ENCODE measurements at regions not wholly inside any gene's neighbourhood (a gene's known extent, or its start where the extent isn't known, plus 50 kb on each side); places are given as distances from the start of the nearest gene placed in this dataset.
"Not testable (repeated sequence)": the region's sequence is repeated elsewhere in the genome, so short reads cannot be mapped to it uniquely, and the experiment has no call there.

- peaks cover 3% of the 10 kb centered on the region for H3K27me3 Mint-ChIP-seq (ENCODE audit: unreplicated experiment)
- peaks cover 4% of the 10 kb centered on the region for H3K9me3 Mint-ChIP-seq (ENCODE audit: unreplicated experiment)
- DNase-seq (ENCODE audit: extremely low spot score, unreplicated experiment), result no peak
- no peak overlapping the region for H3K4me3 Mint-ChIP-seq (ENCODE audit: unreplicated experiment)
- no peak overlapping the region for H3K27ac Mint-ChIP-seq (ENCODE audit: unreplicated experiment)
- no peaks in the 10 kb centered on the region for H3K36me3 Mint-ChIP-seq (ENCODE audit: unreplicated experiment)
- no peak for TF ChIP-seq CTCF (IDR thresholded peaks at IDR 0.05)
- no peaks in the 10 kb centered on the region for H3K4me1 Mint-ChIP-seq (ENCODE audit: unreplicated experiment)
These were observed 151.5 kb downstream of the TTC8 start for GRCh38 chr14:88975926-88976325.

GRCh38 chr14:88980907-88981306, 156.5 kb downstream of the TTC8 start:
- not testable (repeated sequence) for H3K4me3 Mint-ChIP-seq (ENCODE audit: unreplicated experiment); H3K4me1 Mint-ChIP-seq (ENCODE audit: unreplicated experiment); H3K36me3 Mint-ChIP-seq (ENCODE audit: unreplicated experiment); H3K27me3 Mint-ChIP-seq (ENCODE audit: unreplicated experiment); H3K27ac Mint-ChIP-seq (ENCODE audit: unreplicated experiment); DNase-seq (ENCODE audit: extremely low spot score, unreplicated experiment); H3K9me3 Mint-ChIP-seq (ENCODE audit: unreplicated experiment)

- DNase-seq (ENCODE audit: extremely low spot score, unreplicated experiment), result no peak
- no peak overlapping the region for H3K4me3 Mint-ChIP-seq (ENCODE audit: unreplicated experiment)
- H3K9me3 Mint-ChIP-seq (ENCODE audit: unreplicated experiment), result peaks cover 4% of the 10 kb centered on the region
- H3K36me3 Mint-ChIP-seq (ENCODE audit: unreplicated experiment), result no peaks in the 10 kb centered on the region
- H3K27ac Mint-ChIP-seq (ENCODE audit: unreplicated experiment), result no peak overlapping the region
- no peak for TF ChIP-seq CTCF (IDR thresholded peaks at IDR 0.05)
- no peaks in the 10 kb centered on the region for H3K4me1 Mint-ChIP-seq (ENCODE audit: unreplicated experiment)
- no peaks in the 10 kb centered on the region for H3K27me3 Mint-ChIP-seq (ENCODE audit: unreplicated experiment)
These were observed 157.5 kb downstream of the TTC8 start for GRCh38 chr14:88981948-88982347.

GRCh38 chr14:88983755-88984154, 159.3 kb downstream of the TTC8 start:
- H3K27ac Mint-ChIP-seq (ENCODE audit: unreplicated experiment), result no peak overlapping the region
- no peak overlapping the region for H3K4me3 Mint-ChIP-seq (ENCODE audit: unreplicated experiment)
- DNase-seq (ENCODE audit: extremely low spot score, unreplicated experiment), result no peak
- H3K36me3 Mint-ChIP-seq (ENCODE audit: unreplicated experiment), result no peaks in the 10 kb centered on the region
- TF ChIP-seq CTCF (IDR thresholded peaks at IDR 0.05), result no peak
- peaks cover 4% of the 10 kb centered on the region for H3K9me3 Mint-ChIP-seq (ENCODE audit: unreplicated experiment)
- no peaks in the 10 kb centered on the region for H3K4me1 Mint-ChIP-seq (ENCODE audit: unreplicated experiment)
- no peaks in the 10 kb centered on the region for H3K27me3 Mint-ChIP-seq (ENCODE audit: unreplicated experiment)

GRCh38 chr14:88985654-88986053, 161.2 kb downstream of the TTC8 start:
- TF ChIP-seq CTCF (IDR thresholded peaks at IDR 0.05), result no peak
- H3K9me3 Mint-ChIP-seq (ENCODE audit: unreplicated experiment), result no peaks in the 10 kb centered on the region
- H3K4me3 Mint-ChIP-seq (ENCODE audit: unreplicated experiment), result no peak overlapping the region
- H3K27ac Mint-ChIP-seq (ENCODE audit: unreplicated experiment), result no peak overlapping the region
- no peak for DNase-seq (ENCODE audit: extremely low spot score, unreplicated experiment)
- no peaks in the 10 kb centered on the region for H3K27me3 Mint-ChIP-seq (ENCODE audit: unreplicated experiment)
- no peaks in the 10 kb centered on the region for H3K4me1 Mint-ChIP-seq (ENCODE audit: unreplicated experiment)
- no peaks in the 10 kb centered on the region for H3K36me3 Mint-ChIP-seq (ENCODE audit: unreplicated experiment)

All from osteocyte (in vitro differentiated cells).